GM21717 (cell line): ENCODE measurements at regions not wholly inside any gene's neighbourhood (a gene's known extent, or its start where the extent isn't known, plus 50 kb on each side); places are given as distances from the start of the nearest gene placed in this dataset.

Source experiments
- ATAC-seq: cut with Tn5 transposase; IDR thresholded peaks from one replicate; pipeline ENCODE4 v1.9.1; 2021; ENCODE audit warnings: mild to moderate bottlenecking, moderate library complexity; ENCODE audit not compliant: unreplicated experiment

GRCh38 chr14:85295318-85295717, 234.6 kb upstream of the FLRT2 start:
- no peak for ATAC-seq

DNA sequence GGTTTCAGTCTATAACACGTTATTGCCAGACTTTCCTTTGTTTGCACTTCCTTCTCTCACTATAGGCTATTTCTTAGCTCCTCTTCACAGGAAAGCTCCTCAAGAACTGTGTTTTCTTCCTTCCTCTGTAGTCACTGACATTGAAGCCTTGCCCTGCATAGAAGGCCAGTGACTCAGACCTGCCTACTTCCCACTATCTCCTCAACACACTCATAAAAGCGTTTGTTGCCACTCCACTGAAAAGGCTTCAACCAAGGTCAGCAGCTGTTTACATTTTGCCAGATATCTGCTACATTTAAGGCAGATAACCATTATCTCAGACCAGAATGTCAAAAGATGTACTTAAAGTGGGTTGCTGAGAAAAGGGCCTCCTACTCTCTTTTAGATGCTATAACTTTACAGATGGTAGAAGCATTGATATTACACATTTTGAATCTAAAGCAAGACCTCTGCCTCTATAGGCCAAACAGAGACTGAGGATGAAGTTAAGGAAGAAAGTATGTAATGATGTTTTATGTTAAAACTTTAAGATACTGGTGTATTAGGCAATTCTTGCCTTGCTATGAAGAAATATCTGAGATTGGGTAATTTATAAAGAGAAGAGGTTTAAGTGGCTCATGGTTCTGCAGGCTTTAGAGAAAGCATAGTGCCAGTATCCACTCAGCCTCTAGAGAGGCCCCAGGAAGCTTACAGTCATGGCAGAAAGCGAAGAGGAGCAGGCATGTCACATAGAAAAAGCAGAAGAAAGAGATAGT, 233.3 kb upstream of the FLRT2 start:
- ATAC-seq = no peak

- no peak for ATAC-seq
Observed at GRCh38 chr14:85300107-85300506, 229.8 kb upstream of the FLRT2 start.

DNA sequence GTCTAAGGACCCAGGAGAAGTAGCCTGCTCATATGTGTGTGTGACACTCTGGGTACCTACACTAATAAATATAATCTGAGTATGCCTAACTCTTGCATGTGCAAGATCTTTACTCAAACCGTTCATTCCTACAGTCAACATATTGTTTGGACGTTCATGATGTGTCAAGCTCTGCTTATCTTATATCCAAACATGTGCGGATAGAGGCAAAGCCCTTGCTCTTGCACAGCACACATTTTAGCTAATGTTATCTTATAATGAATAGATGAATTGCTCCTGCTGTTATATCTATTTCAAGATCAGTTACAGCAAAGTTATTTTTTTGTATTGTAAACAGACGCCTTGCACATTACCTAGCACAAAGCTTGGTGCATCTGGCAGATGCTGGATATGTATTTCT, 228.4 kb upstream of the FLRT2 start:
- no peak for ATAC-seq

- no peak for ATAC-seq
Observed at GRCh38 chr14:85306024-85306423, 223.9 kb upstream of the FLRT2 start.

- no peak for ATAC-seq
Observed at GRCh38 chr14:85308531-85309300, 221.2 kb upstream of the FLRT2 start.

- ATAC-seq = no peak
Observed at GRCh38 chr14:85310491-85311272, 219.3 kb upstream of the FLRT2 start.

DNA sequence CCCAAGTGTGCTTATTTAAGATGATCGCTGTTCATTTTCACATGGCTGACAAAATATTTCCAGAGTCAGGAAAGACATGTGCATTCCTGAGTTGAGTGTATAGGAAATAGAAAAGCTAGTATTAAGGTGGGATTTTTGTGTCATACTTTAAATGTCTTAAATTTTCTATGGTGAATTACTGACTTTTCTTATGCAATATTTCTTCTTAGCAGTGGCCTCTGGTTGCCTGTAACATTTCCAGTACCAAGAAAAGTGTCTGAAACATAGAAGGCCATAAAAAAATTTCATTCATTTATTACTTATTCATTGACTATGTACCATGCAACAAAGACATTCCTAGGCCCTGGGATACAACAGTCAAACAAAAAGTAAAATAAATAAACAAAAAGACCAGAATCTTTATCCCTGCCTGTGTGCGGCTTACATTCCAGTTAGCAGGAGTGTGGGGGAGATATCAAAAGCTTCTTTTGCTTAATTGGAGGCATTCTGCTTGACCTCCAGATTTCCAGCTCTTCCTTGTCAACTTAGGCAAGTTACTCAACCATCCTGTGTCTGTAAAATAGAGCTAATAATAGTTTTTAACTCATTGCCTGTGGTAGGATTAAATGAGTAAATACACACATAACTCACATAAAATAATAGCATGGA, 216.3 kb upstream of the FLRT2 start:
- no peak for ATAC-seq

- no peak for ATAC-seq
Observed at GRCh38 chr14:85315290-85315689, 214.7 kb upstream of the FLRT2 start.

DNA sequence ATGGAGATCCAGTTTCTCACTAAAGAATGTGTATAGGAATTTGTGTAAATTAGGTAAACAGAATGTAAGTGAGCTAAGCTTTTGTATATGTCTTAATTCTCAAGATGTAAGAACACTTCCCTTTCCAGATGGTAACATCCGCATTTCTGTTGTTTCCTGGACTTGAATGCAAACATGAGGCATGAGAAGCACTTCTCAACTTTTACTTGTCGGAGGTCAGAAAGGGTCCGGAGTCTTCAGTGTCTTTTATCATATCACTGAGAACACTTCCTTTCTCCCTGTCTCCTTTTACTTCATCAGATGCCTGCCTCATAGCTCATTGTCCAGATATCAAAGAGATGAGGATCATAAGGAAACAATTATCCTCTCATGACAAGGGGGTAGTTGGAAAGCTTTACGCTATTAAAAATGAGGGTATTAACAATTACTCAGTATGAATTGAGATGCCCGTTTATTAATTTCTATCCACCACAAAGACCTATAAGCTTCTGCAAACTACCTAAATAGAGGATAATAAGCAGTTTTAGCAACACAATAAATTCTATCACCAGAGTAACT, 214.1 kb upstream of the FLRT2 start:
- ATAC-seq = no peak

GRCh38 chr14:85316701-85317410, 213.1 kb upstream of the FLRT2 start:
- no peak for ATAC-seq

DNA sequence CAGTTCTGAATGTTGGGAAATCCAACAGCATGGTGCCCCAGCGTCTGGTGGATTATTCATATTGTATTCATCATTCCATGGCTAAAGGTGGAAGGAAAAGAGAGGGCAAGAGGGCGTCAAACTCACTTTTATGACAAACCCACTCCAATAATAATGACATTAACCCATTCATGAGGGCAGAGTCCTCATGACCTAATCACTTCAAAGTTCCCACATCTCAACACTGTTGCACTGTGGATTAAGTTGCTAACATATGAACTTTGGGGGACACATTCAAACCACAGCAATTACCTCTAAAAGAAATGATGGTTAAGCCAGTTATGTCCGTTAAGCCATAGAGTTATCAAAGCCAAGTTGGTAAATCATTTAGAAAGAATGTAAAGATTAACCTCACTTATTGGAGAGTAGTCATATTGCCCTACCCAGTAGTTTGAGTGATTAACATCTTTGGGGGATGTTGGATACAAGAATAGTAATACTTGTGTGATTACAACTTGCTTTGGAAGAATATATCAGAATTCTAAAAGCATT, 212.4 kb upstream of the FLRT2 start:
- ATAC-seq = no peak

GRCh38 chr14:85319101-85319500, 210.8 kb upstream of the FLRT2 start:
- ATAC-seq = no peak

GRCh38 chr14:85319998-85320630, 209.8 kb upstream of the FLRT2 start:
- no peak for ATAC-seq

GRCh38 chr14:85325134-85326017, 204.6 kb upstream of the FLRT2 start:
- no peak for ATAC-seq

DNA sequence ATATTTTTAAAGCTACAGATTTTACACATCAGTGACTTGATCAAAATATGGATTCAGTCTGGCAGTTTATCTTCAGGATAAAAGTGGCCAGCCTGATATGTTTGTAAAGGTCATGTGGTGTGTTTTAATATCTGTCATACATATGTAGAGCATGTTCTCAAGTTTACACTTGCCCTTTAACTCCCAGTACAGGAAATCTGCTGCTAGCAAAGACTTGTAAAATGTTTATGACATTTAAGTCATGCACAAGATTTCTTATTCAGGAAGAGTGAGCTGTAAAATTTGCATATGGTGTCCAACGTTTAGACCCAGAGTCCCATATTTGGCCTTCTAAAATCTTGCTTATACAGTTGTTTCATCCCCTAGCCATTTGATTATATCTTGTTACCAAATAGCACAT, 197.5 kb upstream of the FLRT2 start:
- no peak for ATAC-seq

DNA sequence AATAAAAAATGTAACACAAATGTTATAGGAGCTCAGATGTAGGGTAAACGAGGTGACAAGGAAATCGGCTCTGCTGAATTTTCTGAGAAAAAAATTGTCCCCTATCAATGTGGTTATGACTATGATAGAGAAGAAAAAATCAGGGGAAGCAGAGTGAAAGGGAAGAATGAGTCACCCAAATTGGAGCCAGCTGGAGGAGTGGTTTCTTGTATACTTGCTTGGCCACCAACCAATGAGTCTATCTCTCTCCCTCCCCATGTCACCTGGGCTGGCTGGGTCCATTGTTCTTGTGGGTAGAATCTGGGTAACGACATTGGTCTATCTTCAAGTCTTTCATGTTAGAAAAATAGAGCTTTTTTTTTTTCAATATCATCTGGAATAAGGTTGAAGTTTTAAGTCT, 196.6 kb upstream of the FLRT2 start:
- ATAC-seq = no peak

GRCh38 chr14:85333841-85334240, 196.1 kb upstream of the FLRT2 start:
- no peak for ATAC-seq
